Mammary epithelial cell (primary cell): ENCODE measurements at regions not wholly inside any gene's neighbourhood (a gene's known extent, or its start where the extent isn't known, plus 50 kb on each side); places are given as distances from the start of the nearest gene placed in this dataset.

Experiments used
- EZH2 ChIP-seq: IDR thresholded peaks from 2 replicates; pipeline ENCODE4 v1.6.1; 2012; ENCODE audit warnings: low read length, inconsistent platforms, borderline replicate concordance
- TF ChIP-seq, protein P1 (sequence below), 2 donors: IDR thresholded peaks in 1 of 2; conservative IDR thresholded peaks in 1 of 2; 2 replicates each; pipeline ENCODE4 v1.5.1; 2011 to 2012; ENCODE audit warnings: inconsistent platforms in 2 of 2, low read length in 2 of 2, mild to moderate bottlenecking in 2 of 2, control low read depth in 1 of 2, low read depth in 1 of 2; ENCODE audit not compliant: insufficient read depth in 1 of 2; ENCODE audit errors: extremely low read depth in 1 of 2

DNA sequence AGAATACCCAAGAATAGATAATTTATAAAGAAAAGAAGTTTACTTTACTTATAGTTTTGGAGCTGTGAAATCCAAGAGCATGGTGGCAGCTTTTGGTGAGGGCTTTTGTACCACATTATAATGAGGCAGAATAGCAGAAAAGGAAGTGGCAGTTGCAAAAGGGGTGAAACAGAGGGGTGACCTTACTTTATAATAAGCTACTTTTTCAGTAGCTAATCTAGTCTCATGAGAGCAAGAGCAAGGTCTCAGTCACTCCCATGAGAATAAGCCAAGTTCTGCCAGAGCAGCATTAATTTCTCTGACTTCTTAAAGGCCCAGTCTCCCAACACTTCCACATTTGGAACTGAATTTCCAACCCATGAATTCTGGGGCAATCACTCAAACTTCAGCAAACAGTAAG is 502.0 kb downstream of the GBA3 start:
- TF ChIP-seq, protein P1, sequence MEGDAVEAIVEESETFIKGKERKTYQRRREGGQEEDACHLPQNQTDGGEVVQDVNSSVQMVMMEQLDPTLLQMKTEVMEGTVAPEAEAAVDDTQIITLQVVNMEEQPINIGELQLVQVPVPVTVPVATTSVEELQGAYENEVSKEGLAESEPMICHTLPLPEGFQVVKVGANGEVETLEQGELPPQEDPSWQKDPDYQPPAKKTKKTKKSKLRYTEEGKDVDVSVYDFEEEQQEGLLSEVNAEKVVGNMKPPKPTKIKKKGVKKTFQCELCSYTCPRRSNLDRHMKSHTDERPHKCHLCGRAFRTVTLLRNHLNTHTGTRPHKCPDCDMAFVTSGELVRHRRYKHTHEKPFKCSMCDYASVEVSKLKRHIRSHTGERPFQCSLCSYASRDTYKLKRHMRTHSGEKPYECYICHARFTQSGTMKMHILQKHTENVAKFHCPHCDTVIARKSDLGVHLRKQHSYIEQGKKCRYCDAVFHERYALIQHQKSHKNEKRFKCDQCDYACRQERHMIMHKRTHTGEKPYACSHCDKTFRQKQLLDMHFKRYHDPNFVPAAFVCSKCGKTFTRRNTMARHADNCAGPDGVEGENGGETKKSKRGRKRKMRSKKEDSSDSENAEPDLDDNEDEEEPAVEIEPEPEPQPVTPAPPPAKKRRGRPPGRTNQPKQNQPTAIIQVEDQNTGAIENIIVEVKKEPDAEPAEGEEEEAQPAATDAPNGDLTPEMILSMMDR (conservative IDR thresholded peaks at IDR 0.05 in 1 of 2, IDR thresholded peaks at IDR 0.05 in 1 of 2; ENCODE audit: extremely low read depth in 1 of 2, insufficient read depth in 1 of 2, low read depth in 1 of 2, low read length in 2 of 2), result no peak
- no peak for TF ChIP-seq EZH2
